ENCODE measurements at regions not wholly inside any gene's neighbourhood (a gene's known extent, or its start where the extent isn't known, plus 50 kb on each side); places are given as distances from the start of the nearest gene placed in this dataset.

- no peaks in the 10 kb centered on the region for H3K9me3 ChIP-seq (replicated peaks; ENCODE audit: insufficient read depth, low read length)
- no peak overlapping the region for H3K9ac ChIP-seq (ENCODE audit: low read length)
- no peaks in the 10 kb centered on the region for H3K9me2 ChIP-seq (replicated peaks; ENCODE audit: insufficient read depth, low read length)
- H3K36me3 ChIP-seq (replicated peaks; ENCODE audit: insufficient read depth, low read length), result no peaks in the 10 kb centered on the region
- no peak for DNase-seq
- H3K4me2 ChIP-seq (ENCODE audit: low read depth, low read length), result no peak overlapping the region
- no peaks in the 10 kb centered on the region for H3K79me2 ChIP-seq (ENCODE audit: low read length)
- no peak overlapping the region for H3K4me3 ChIP-seq (ENCODE audit: low read length)
- no peaks in the 10 kb centered on the region for H3K27me3 ChIP-seq (replicated peaks; ENCODE audit: insufficient read depth, low read length)
- H2AFZ ChIP-seq (ENCODE audit: low read length), result no peak overlapping the region
- no peaks in the 10 kb centered on the region for H4K20me1 ChIP-seq (ENCODE audit: insufficient read depth, low read length)
- H3K27ac ChIP-seq (ENCODE audit: low read length), result no peak overlapping the region
- TF ChIP-seq EZH2phosphoT487 (IDR thresholded peaks at IDR 0.05; ENCODE audit: low read length), result no peak
- TF ChIP-seq EZH2 (optimal IDR thresholded peaks at IDR 0.05; ENCODE audit: low read depth, low read length), result no peak
- TF ChIP-seq, protein P1, sequence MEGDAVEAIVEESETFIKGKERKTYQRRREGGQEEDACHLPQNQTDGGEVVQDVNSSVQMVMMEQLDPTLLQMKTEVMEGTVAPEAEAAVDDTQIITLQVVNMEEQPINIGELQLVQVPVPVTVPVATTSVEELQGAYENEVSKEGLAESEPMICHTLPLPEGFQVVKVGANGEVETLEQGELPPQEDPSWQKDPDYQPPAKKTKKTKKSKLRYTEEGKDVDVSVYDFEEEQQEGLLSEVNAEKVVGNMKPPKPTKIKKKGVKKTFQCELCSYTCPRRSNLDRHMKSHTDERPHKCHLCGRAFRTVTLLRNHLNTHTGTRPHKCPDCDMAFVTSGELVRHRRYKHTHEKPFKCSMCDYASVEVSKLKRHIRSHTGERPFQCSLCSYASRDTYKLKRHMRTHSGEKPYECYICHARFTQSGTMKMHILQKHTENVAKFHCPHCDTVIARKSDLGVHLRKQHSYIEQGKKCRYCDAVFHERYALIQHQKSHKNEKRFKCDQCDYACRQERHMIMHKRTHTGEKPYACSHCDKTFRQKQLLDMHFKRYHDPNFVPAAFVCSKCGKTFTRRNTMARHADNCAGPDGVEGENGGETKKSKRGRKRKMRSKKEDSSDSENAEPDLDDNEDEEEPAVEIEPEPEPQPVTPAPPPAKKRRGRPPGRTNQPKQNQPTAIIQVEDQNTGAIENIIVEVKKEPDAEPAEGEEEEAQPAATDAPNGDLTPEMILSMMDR (IDR thresholded peaks at IDR 0.05; ENCODE audit: low read length), result no peak
- H3F3A ChIP-seq (ENCODE audit: insufficient read depth, low read length), result no peaks in the 10 kb centered on the region
- H3K4me1 ChIP-seq (ENCODE audit: low read length), result peaks cover 11% of the 10 kb centered on the region
These were observed 102.4 kb upstream of the HAND1 start for GRCh38 chr5:154580422-154580821.

GRCh38 chr5:154577416-154577815 is 99.4 kb upstream of the HAND1 start:
- peaks cover 14% of the 10 kb centered on the region for H3K4me1 ChIP-seq (ENCODE audit: low read length)
- no peaks in the 10 kb centered on the region for H3K27me3 ChIP-seq (replicated peaks; ENCODE audit: insufficient read depth, low read length)
- no peak overlapping the region for H2AFZ ChIP-seq (ENCODE audit: low read length)
- no peaks in the 10 kb centered on the region for H3K9me2 ChIP-seq (replicated peaks; ENCODE audit: insufficient read depth, low read length)
- H4K20me1 ChIP-seq (ENCODE audit: insufficient read depth, low read length), result no peaks in the 10 kb centered on the region
- no peak overlapping the region for H3K4me3 ChIP-seq (ENCODE audit: low read length)
- H3F3A ChIP-seq (ENCODE audit: insufficient read depth, low read length), result no peaks in the 10 kb centered on the region
- no peaks in the 10 kb centered on the region for H3K36me3 ChIP-seq (replicated peaks; ENCODE audit: insufficient read depth, low read length)
- no peak for TF ChIP-seq EZH2 (optimal IDR thresholded peaks at IDR 0.05; ENCODE audit: low read depth, low read length)
- TF ChIP-seq, protein P1 (IDR thresholded peaks at IDR 0.05; ENCODE audit: low read length), result no peak
- TF ChIP-seq EZH2phosphoT487 (IDR thresholded peaks at IDR 0.05; ENCODE audit: low read length), result no peak
- H3K9ac ChIP-seq (ENCODE audit: low read length), result no peak overlapping the region
- no peak overlapping the region for H3K27ac ChIP-seq (ENCODE audit: low read length)
- H3K79me2 ChIP-seq (ENCODE audit: low read length), result no peaks in the 10 kb centered on the region
- H3K4me2 ChIP-seq (ENCODE audit: low read depth, low read length), result no peak overlapping the region
- no peak for DNase-seq
- H3K9me3 ChIP-seq (replicated peaks; ENCODE audit: insufficient read depth, low read length), result no peaks in the 10 kb centered on the region

DNA sequence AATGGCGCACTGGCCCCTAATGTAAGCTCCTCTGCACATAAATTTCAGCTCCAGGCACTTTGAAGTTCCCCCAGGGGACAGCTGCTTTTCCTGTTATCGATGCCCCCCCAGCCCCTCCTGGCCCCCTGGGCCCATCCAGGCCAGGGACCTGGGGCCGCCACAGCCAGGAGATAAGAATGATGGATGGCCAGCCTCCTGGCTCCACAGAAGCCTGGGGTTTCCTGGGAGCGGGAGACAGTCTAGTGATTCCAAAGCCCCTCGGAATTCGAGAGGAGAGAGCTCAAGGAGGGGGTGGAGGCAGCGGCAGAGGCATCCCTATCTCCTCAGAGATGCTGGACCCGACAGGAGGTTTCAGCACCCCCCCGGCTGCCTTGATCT is 98.4 kb upstream of the HAND1 start:
- DNase-seq, result no peak
- no peaks in the 10 kb centered on the region for H3K9me2 ChIP-seq (replicated peaks; ENCODE audit: insufficient read depth, low read length)
- H3K9me3 ChIP-seq (replicated peaks; ENCODE audit: insufficient read depth, low read length), result no peaks in the 10 kb centered on the region
- H3K27me3 ChIP-seq (replicated peaks; ENCODE audit: insufficient read depth, low read length), result no peaks in the 10 kb centered on the region
- no peak overlapping the region for H3K27ac ChIP-seq (ENCODE audit: low read length)
- no peaks in the 10 kb centered on the region for H3K36me3 ChIP-seq (replicated peaks; ENCODE audit: insufficient read depth, low read length)
- no peak overlapping the region for H2AFZ ChIP-seq (ENCODE audit: low read length)
- no peak overlapping the region for H3K9ac ChIP-seq (ENCODE audit: low read length)
- no peaks in the 10 kb centered on the region for H4K20me1 ChIP-seq (ENCODE audit: insufficient read depth, low read length)
- no peaks in the 10 kb centered on the region for H3F3A ChIP-seq (ENCODE audit: insufficient read depth, low read length)
- no peaks in the 10 kb centered on the region for H3K79me2 ChIP-seq (ENCODE audit: low read length)
- H3K4me2 ChIP-seq (ENCODE audit: low read depth, low read length), result no peak overlapping the region; the same call in 1 of the 2 replicates
- H3K4me3 ChIP-seq (ENCODE audit: low read length), result no peak overlapping the region
- TF ChIP-seq EZH2phosphoT487 (IDR thresholded peaks at IDR 0.05; ENCODE audit: low read length) (no peak), EZH2 (optimal IDR thresholded peaks at IDR 0.05; ENCODE audit: low read depth, low read length) (no peak)
- TF ChIP-seq, protein P1 (IDR thresholded peaks at IDR 0.05; ENCODE audit: low read length), result no peak
- H3K4me1 ChIP-seq (ENCODE audit: low read length), result peaks cover 14% of the 10 kb centered on the region

Data from MM.1S (cell line).